GM21529 (cell line): ENCODE measurements at regions not wholly inside any gene's neighbourhood (a gene's known extent, or its start where the extent isn't known, plus 50 kb on each side); places are given as distances from the start of the nearest gene placed in this dataset.
A peak's percentile ranks its signal among the peaks of the same experiment; 100 is the strongest.

Source experiments
- ATAC-seq: cut with Tn5 transposase; IDR thresholded peaks from one replicate; pipeline ENCODE4 v1.9.1; 2021; ENCODE audit not compliant: unreplicated experiment

DNA sequence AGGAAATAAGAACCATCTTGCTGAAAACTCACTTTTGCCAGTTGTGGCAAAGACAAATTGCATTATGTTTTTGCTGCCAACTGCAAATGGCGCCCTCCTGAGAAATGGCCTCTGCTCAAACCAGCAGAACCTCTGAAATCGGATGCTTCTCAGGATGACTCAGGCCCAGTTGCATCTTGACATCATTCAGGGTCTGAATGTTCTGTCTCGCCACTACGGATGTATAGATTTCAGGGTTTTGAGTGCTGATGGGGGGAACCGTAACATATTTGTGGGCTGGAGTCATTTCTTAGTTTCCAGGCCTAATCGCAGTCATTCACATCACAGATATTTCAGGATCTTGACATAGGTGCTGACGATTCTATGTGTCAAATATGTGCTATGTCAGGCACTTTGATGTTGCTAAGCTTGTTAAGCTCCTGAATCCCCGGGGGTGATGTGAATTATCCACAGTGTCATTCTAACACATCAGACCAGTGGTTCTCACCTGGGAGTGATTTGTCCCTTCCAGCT is 207.1 kb downstream of the NFATC2 start:
- ATAC-seq = peak; percentile 68

DNA sequence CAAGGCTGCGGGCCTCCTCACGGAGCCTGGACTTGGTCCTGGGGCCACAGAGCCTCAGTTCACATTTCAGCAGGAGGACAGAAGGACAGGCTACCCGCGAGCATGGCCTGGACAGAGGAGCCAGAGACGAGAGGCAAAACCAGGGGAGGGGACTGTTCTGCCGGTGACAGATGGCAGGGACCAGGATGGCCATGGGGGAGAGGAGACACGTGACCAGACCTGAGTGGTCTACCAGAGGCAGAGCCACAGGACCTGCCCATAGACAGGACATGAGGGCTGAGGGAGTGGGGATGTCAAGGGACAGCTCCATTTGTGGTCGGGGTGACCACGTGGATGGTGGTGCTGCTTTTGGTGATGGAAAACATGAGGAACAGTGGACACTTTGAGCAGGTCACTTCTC is 207.9 kb downstream of the NFATC2 start:
- ATAC-seq = no peak

- ATAC-seq = no peak
These were observed 208.5 kb downstream of the NFATC2 start for GRCh38 chr20:51333971-51334370.

GRCh38 chr20:51333446-51333845 is 209.1 kb downstream of the NFATC2 start:
- no peak for ATAC-seq

GRCh38 chr20:51331481-51331880 is 211.0 kb downstream of the NFATC2 start:
- no peak for ATAC-seq

- ATAC-seq = no peak
These were observed 212.7 kb downstream of the NFATC2 start for GRCh38 chr20:51329845-51330244.

DNA sequence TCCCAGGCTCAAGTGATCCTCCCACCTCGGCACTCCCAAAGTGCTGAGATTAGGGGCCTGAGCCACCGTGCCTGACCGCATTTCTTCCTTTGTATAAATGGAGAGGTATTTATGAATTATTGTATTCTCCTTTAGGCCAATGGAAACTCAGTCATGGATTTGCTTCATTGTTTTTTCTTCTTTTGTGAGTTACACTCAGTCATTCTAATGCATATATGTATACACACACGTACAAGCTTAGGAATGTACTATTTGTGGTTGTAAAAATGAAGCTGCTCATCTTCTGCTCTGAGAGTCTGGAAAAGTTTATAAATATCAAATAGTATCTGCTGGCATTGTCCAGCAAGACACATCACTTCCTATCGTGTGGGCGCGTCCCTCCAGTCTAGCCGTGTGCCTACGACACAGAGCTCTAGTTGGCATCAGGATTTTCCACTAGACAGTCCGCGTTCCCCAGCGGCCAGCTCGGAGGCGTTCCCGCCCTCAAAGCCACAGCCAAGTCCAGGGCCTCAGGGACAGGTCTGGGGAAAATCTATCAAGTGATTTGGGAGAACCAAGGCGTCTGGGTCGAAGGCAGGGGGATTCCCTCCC is 215.2 kb downstream of the NFATC2 start:
- no peak for ATAC-seq

GRCh38 chr20:51326201-51326819 is 216.2 kb downstream of the NFATC2 start:
- no peak for ATAC-seq

DNA sequence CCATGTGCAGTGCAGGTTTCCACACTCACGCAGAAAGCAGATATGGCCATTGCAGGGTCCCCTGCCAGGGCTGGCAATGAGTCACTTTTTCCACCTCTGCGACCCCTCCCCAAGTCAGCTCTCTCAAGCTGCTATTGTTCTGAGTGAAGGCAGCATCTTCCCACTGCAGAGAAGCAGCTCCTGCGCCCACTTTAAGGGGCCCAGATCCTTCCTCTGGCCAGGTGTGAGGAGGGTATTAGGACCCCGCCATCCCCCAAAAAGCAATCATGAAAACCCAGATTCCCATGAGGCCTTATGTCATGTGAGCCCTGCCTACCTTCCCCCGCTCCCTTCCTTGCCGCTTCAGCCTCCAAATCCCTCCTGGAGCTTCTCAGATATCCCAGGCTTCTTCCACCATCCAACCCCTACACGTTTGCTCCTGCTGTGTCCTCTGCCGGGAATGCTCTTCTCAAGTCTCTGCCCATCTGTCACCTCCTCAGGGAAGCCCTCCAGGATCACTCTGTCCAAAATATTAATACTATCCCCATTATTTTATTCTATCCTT is 220.3 kb downstream of the NFATC2 start:
- ATAC-seq = no peak

DNA sequence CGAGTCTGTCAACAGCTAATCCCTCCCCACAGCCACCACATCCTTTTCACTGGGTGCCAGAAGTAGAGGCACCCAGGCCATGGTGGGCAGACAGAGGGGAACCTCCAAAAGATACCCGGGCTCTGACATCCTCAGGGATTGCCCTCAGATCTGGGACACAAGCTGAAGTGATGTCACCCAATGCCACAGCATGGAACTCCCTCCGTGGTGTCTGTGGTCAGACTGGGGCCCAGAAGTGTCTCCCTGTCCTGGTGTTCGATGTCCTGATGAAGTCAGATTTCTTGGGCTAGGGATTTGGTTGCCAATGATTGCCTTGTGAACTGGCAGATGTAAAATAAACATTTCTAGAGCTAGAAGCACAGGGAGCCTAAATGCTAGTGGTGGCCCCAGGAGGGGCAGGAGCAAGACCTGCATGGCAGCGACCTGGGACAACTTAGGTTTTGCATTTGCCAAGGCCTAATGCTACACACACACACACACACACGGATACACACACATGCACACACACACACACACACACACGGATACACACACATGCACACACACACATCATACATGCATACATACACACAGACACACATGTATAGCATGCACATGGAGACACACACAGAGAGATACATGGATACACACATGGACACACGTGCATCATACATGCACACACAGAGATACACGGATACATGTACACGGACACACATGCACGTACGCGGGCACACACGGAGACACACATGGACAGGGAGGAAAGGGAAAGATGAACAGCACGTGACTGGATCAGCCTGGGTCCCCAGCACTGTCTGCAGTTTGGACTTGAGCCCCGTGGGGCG is 221.0 kb downstream of the NFATC2 start:
- ATAC-seq = no peak

GRCh38 chr20:51319522-51319921 is 223.0 kb downstream of the NFATC2 start:
- no peak for ATAC-seq

DNA sequence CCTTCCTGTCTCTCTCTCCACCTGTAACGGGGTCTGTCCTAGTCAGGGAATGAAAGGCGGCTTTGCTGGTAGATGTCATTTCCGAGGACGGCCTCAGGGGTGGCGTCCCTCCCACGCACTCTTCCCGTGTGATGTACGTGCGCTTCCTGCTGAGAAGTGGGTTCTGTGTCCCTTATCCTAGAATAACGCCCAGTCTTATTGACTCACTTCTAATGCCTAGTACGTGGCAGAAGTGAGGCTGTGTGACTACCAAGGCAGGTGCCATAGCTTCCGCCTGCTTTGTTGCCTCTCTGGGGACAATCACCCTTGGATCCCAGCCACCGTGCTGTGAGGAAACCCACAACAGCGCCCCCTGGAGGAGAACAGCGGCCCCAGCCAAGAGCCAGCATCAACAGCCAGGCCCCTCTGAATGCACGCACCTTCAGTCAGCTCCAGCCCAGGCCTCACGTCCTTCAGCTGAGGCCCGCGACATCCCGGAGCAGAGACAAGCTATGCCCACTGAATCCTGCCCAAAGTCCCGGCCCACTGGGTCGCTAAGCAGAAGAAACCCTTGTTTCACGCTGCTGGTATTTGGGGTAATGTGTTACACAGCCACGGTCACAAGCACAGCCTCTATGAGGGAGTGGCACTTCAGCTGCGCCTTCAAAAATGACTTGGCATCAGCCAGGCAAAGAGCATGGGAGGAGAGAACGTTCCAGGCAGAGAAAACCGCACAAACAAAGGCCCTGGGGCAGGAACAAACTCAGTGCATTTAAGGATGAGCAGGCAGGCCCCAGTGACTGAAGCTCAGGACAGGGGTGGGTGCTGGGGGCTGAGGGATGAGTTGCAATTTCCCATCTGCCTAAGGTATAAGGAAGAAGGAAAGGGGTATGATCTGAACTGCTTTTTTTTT is 224.2 kb downstream of the NFATC2 start:
- ATAC-seq = no peak

GRCh38 chr20:51315390-51315789 is 227.1 kb downstream of the NFATC2 start:
- ATAC-seq = no peak

- ATAC-seq = no peak
These were observed 229.1 kb downstream of the NFATC2 start for GRCh38 chr20:51313358-51313827.

- ATAC-seq = no peak
These were observed 230.1 kb downstream of the NFATC2 start for GRCh38 chr20:51312480-51312783.

GRCh38 chr20:51311636-51312479 is 230.7 kb downstream of the NFATC2 start:
- ATAC-seq = no peak

DNA sequence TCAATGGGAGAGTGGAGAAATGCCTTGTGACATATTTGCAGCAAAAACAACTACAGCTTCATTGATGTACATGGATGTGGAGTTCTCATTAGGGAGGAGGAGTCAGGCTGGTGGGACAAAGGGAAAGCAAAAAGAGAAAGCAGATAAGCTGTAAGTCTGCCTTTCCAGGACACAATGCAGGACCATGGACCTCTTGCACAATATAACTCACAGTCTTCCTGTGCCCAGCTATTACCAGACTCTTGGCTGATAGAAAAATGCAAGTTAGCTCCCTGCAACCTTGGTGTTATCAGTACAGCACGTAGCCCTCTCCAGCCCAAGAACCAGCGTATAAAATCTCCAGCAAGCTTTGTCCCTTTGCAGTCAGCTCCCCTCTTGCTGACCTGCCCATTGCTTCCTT is 232.3 kb downstream of the NFATC2 start:
- ATAC-seq = no peak

- ATAC-seq = no peak
These were observed 233.4 kb downstream of the NFATC2 start for GRCh38 chr20:51309128-51309527.

- ATAC-seq = peak; percentile 83
These were observed 235.8 kb downstream of the NFATC2 start for GRCh38 chr20:51306521-51307358.
